Activated naive CD8-positive, alpha-beta T cell (primary cell): ENCODE measurements at regions not wholly inside any gene's neighbourhood (a gene's known extent, or its start where the extent isn't known, plus 50 kb on each side); places are given as distances from the start of the nearest gene placed in this dataset.

ENCODE experiments used
- H3K27ac Mint-ChIP-seq: one replicate; pipeline ENCODE4 v1.8.0; 2021; ENCODE audit warnings: mixed read lengths
- H3K27me3 Mint-ChIP-seq: one replicate; pipeline ENCODE4 v1.8.0; 2021; ENCODE audit warnings: mixed read lengths
- H3K36me3 Mint-ChIP-seq: one replicate; pipeline ENCODE4 v1.8.0; 2021; ENCODE audit warnings: mixed read lengths
- H3K4me1 Mint-ChIP-seq: one replicate; pipeline ENCODE4 v1.8.0; 2021; ENCODE audit warnings: low read depth, mixed read lengths
- H3K4me3 Mint-ChIP-seq: one replicate; pipeline ENCODE4 v1.8.0; 2021; ENCODE audit warnings: mild to moderate bottlenecking, mixed read lengths
- H3K9me3 Mint-ChIP-seq: one replicate; pipeline ENCODE4 v1.8.0; 2021; ENCODE audit warnings: low read depth, mixed read lengths

- Mint-ChIP-seq H3K4me3 (no peak overlapping the region), H3K27ac (no peak overlapping the region), H3K4me1 (no peaks in the 10 kb centered on the region), H3K27me3 (peaks cover 4% of the 10 kb centered on the region), H3K9me3 (no peaks in the 10 kb centered on the region), H3K36me3 (no peaks in the 10 kb centered on the region)
Observed at GRCh38 chr19:31402529-31403316, 53.5 kb upstream of the TSHZ3 start.

- Mint-ChIP-seq H3K27ac (no peak overlapping the region), H3K4me3 (no peak overlapping the region), H3K9me3 (no peaks in the 10 kb centered on the region), H3K27me3 (peaks cover 9% of the 10 kb centered on the region), H3K36me3 (no peaks in the 10 kb centered on the region), H3K4me1 (no peaks in the 10 kb centered on the region)
Observed at GRCh38 chr19:31406106-31406505, 56.9 kb upstream of the TSHZ3 start.

- H3K36me3 Mint-ChIP-seq: no peaks in the 10 kb centered on the region
- H3K27me3 Mint-ChIP-seq: peaks cover 9% of the 10 kb centered on the region
Observed at GRCh38 chr19:31408460-31409124, 59.4 kb upstream of the TSHZ3 start.

GRCh38 chr19:31413353-31413752 lies 64.1 kb upstream of the TSHZ3 start:
- Mint-ChIP-seq H3K4me1 (no peaks in the 10 kb centered on the region), H3K36me3 (no peaks in the 10 kb centered on the region), H3K9me3 (no peaks in the 10 kb centered on the region), H3K27me3 (peaks cover 10% of the 10 kb centered on the region), H3K4me3 (no peak overlapping the region), H3K27ac (no peak overlapping the region)

More at GRCh38 chr19:31408460-31409124, 59.4 kb upstream of the TSHZ3 start:
- no peaks in the 10 kb centered on the region for H3K4me1 Mint-ChIP-seq
- H3K27ac Mint-ChIP-seq: no peak overlapping the region
- no peak overlapping the region for H3K4me3 Mint-ChIP-seq
- H3K9me3 Mint-ChIP-seq: no peaks in the 10 kb centered on the region

- H3K4me1 Mint-ChIP-seq: no peaks in the 10 kb centered on the region
- H3K27ac Mint-ChIP-seq: no peak overlapping the region
- no peaks in the 10 kb centered on the region for H3K9me3 Mint-ChIP-seq
- no peaks in the 10 kb centered on the region for H3K36me3 Mint-ChIP-seq
- no peak overlapping the region for H3K4me3 Mint-ChIP-seq
- H3K27me3 Mint-ChIP-seq: peaks cover 9% of the 10 kb centered on the region
Observed at GRCh38 chr19:31415322-31415721, 66.1 kb upstream of the TSHZ3 start.

- Mint-ChIP-seq H3K27me3 (peaks cover 7% of the 10 kb centered on the region), H3K9me3 (no peaks in the 10 kb centered on the region), H3K27ac (no peak overlapping the region), H3K36me3 (no peaks in the 10 kb centered on the region), H3K4me3 (no peak overlapping the region), H3K4me1 (no peaks in the 10 kb centered on the region)
Observed at GRCh38 chr19:31416548-31416947, 67.3 kb upstream of the TSHZ3 start.

- H3K27me3 Mint-ChIP-seq: peaks cover 7% of the 10 kb centered on the region
- no peak overlapping the region for H3K27ac Mint-ChIP-seq
- no peaks in the 10 kb centered on the region for H3K4me1 Mint-ChIP-seq
- no peak overlapping the region for H3K4me3 Mint-ChIP-seq
- H3K36me3 Mint-ChIP-seq: no peaks in the 10 kb centered on the region
- no peaks in the 10 kb centered on the region for H3K9me3 Mint-ChIP-seq
Observed at GRCh38 chr19:31418055-31418454, 68.8 kb upstream of the TSHZ3 start.

GRCh38 chr19:31418692-31419430 lies 69.6 kb upstream of the TSHZ3 start:
- no peak overlapping the region for H3K4me3 Mint-ChIP-seq
- H3K9me3 Mint-ChIP-seq: no peaks in the 10 kb centered on the region
- no peaks in the 10 kb centered on the region for H3K36me3 Mint-ChIP-seq
- H3K4me1 Mint-ChIP-seq: no peaks in the 10 kb centered on the region
- no peak overlapping the region for H3K27ac Mint-ChIP-seq
- H3K27me3 Mint-ChIP-seq: peaks cover 6% of the 10 kb centered on the region

- H3K4me1 Mint-ChIP-seq: no peaks in the 10 kb centered on the region
- peaks cover 3% of the 10 kb centered on the region for H3K27me3 Mint-ChIP-seq
- H3K4me3 Mint-ChIP-seq: no peak overlapping the region
- no peaks in the 10 kb centered on the region for H3K36me3 Mint-ChIP-seq
- no peak overlapping the region for H3K27ac Mint-ChIP-seq
- H3K9me3 Mint-ChIP-seq: no peaks in the 10 kb centered on the region
Observed at GRCh38 chr19:31419871-31420445, 70.7 kb upstream of the TSHZ3 start.

- Mint-ChIP-seq H3K9me3 (no peaks in the 10 kb centered on the region), H3K27ac (no peak overlapping the region), H3K4me3 (no peak overlapping the region), H3K27me3 (peaks cover 3% of the 10 kb centered on the region), H3K4me1 (no peaks in the 10 kb centered on the region), H3K36me3 (no peaks in the 10 kb centered on the region)
Observed at GRCh38 chr19:31421082-31421481, 71.8 kb upstream of the TSHZ3 start.

GRCh38 chr19:31421856-31422255 lies 72.6 kb upstream of the TSHZ3 start:
- Mint-ChIP-seq H3K27me3 (peaks cover 4% of the 10 kb centered on the region), H3K9me3 (no peaks in the 10 kb centered on the region), H3K4me3 (no peak overlapping the region), H3K36me3 (no peaks in the 10 kb centered on the region), H3K4me1 (no peaks in the 10 kb centered on the region), H3K27ac (no peak overlapping the region)

GRCh38 chr19:31423896-31424295 lies 74.7 kb upstream of the TSHZ3 start:
- H3K4me3 Mint-ChIP-seq: no peak overlapping the region
- H3K27me3 Mint-ChIP-seq: peaks cover 6% of the 10 kb centered on the region
- H3K27ac Mint-ChIP-seq: no peak overlapping the region
- no peaks in the 10 kb centered on the region for H3K9me3 Mint-ChIP-seq
- H3K36me3 Mint-ChIP-seq: no peaks in the 10 kb centered on the region
- no peaks in the 10 kb centered on the region for H3K4me1 Mint-ChIP-seq

GRCh38 chr19:31424861-31425620 lies 75.8 kb upstream of the TSHZ3 start:
- H3K36me3 Mint-ChIP-seq: no peaks in the 10 kb centered on the region
- H3K4me1 Mint-ChIP-seq: no peaks in the 10 kb centered on the region
- H3K4me3 Mint-ChIP-seq: no peak overlapping the region
- peaks cover 6% of the 10 kb centered on the region for H3K27me3 Mint-ChIP-seq
- H3K9me3 Mint-ChIP-seq: no peaks in the 10 kb centered on the region
- H3K27ac Mint-ChIP-seq: no peak overlapping the region

GRCh38 chr19:31427857-31428256 lies 78.6 kb upstream of the TSHZ3 start:
- no peaks in the 10 kb centered on the region for H3K4me1 Mint-ChIP-seq
- no peaks in the 10 kb centered on the region for H3K36me3 Mint-ChIP-seq
- no peaks in the 10 kb centered on the region for H3K9me3 Mint-ChIP-seq
- no peak overlapping the region for H3K4me3 Mint-ChIP-seq
- no peak overlapping the region for H3K27ac Mint-ChIP-seq
- peaks cover 10% of the 10 kb centered on the region for H3K27me3 Mint-ChIP-seq
